ENCODE measurements at regions not wholly inside any gene's neighbourhood (a gene's known extent, or its start where the extent isn't known, plus 50 kb on each side); places are given as distances from the start of the nearest gene placed in this dataset.

GRCh38 chr9:105864248-105864898, 170.0 kb downstream of the TMEM38B start:
- DNase-seq, result no peak

DNA sequence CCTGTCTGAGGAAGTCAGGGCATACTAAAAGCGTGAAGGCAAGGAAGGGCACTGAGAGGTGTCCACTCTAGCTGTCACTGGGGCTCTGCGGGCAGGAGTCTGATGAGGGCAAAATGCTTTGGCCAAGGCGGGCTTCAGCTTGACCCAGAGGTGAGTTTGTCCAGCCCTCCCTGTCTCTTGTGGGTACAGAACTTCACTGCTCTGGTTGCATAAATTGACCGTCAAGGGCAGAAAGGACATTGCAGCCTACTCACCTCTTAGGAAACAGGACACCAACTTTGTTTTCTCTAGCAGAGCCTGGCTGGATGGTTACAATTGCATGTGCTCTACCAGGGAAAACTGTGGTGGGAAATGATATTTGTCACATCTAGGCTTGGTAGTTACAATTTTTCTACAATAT, 170.9 kb downstream of the TMEM38B start:
- DNase-seq, result no peak

- no peak for DNase-seq
Observed at GRCh38 chr9:105871540-105871939, 177.2 kb downstream of the TMEM38B start.

GRCh38 chr9:105873801-105874200, 179.5 kb downstream of the TMEM38B start:
- DNase-seq, result no peak

DNA sequence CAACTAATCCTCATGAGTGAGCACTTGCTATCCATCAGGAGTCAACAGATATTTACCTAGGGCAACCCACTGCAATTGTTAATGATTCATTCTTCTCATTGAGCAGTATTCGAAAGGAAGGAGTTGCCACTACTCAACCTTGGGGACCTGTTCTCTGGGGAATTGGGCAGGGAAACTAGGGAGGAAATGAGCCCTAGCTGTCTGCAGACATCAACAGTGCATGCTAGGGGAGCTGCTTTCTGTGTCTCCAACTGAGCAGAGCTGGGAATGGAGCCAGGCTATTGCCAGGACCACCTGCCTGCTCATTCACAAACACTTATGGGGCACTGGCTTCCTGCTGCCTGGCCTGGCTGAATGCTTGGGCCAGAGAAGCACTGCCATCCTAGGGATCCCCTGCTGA, 183.4 kb downstream of the TMEM38B start:
- DNase-seq, result no peak

DNA sequence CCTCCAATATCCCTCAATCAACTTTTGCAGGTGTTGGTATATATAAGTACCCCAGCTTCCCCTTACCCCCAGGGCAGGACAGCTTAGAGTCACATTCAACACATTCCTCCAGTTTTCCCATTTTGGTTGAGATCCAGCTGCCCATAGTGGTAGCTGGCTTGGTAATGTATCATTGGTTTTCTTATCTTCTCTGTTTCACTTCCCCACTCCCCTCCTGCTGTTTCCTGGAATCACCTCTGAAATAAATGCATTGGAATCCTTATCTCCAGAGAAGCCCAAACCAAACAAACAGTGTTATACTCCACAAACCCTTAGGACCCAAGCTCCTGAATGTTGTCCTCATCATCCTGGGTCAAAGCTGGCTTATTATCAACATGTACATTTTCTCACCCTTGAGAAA, 184.8 kb downstream of the TMEM38B start:
- no peak for DNase-seq

DNA sequence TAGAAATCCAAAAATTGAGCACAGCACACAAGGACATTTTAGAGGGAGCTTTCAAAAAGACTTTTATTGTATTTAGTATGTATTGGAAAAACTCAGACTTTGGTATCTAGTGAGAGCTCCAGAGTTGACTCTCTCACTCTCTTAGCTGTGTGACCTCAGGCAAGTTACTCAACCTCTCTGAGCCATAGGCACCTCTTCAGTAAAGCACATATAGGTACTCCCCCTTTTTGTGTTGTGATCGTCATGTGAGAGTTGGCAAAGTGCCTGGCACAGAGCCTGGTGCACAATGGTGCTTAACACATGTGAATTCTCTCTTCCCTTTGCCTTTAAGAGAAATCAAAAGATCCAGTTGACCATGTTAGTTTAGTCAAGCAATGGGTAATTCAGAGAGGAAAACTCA, 186.2 kb downstream of the TMEM38B start:
- DNase-seq, result no peak

DNA sequence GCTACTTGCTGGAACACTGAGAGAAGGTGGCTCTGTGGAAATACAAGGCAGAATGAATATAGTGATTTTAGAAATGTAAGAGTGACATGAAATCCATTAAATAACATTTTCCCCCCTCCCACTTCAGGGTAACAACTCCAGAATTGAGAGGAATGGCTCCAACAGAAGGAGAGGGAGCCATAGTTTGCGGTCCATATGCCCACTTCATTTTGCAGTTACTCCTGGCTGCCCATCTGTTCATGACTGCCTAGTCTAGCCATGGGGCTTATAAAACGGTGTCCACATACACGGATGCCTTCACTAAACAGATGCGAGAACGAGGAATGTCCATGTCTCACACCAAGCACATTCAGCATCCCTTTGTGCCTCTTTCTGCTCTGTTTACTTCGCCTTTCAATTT, 186.7 kb downstream of the TMEM38B start:
- DNase-seq, result no peak

GRCh38 chr9:105881654-105882349, 187.5 kb downstream of the TMEM38B start:
- peak; percentile 81 for DNase-seq

DNA sequence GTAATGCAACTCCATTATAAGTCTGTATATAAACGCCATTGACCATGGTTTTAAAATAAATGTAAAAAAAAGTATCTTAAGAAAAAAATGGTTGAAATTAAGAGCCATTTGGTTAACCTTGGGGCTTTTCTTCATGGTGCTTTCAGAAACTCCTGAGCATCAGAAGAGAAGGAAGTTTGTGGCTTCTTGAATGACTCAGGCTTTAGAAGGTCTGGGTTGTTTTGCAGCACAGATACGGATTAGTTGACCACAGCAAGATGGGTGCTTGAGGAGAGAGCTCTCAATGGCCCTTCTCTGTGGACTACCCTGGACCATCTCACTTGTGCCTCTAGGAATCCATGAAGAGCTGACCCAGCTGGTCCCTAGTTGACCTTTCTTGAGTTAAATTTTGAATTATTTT, 189.5 kb downstream of the TMEM38B start:
- DNase-seq, result no peak

DNA sequence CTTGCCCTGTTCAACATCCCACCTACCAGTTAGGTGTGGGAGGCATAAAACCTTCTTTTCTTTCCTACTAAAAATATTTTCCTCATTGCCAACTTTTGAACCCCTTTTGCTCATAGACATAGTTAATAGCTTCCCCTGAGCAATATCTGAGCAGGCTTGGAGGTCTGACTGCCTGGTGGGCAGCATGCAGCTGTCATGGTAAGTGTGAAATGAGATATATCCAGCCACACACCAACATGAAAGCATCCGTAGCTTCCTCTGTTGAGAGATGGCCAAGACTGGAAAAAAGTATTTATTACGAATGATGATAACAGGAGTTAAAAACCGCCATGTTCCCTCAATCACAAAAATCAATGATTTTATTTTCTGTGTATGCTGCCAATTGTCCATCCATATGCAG, 190.1 kb downstream of the TMEM38B start:
- no peak for DNase-seq

- DNase-seq, result no peak
Observed at GRCh38 chr9:105886136-105886535, 191.8 kb downstream of the TMEM38B start.

GRCh38 chr9:105887679-105888078, 193.3 kb downstream of the TMEM38B start:
- DNase-seq, result no peak

- DNase-seq, result no peak
Observed at GRCh38 chr9:105890046-105890822, 195.9 kb downstream of the TMEM38B start.

DNA sequence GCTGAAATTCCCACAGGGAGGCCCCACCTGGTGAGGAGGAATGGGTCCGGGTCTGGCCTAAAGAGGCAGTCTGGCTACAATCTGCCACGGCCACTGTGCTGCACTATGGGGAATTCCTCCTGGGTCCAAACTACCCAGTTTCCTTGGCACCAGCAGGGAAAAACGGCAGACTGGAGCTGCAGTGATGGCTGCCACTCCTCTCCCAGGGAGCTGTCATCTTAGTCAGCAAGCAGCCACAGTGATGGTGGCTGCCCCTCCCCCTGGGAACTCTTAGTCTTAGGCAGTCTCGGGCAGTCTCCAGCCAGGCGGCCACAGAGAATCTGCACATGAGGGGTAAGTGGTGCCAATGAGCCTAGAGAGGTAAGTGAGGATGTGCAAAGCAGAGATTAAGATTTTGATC, 205.8 kb downstream of the TMEM38B start:
- no peak for DNase-seq

DNA sequence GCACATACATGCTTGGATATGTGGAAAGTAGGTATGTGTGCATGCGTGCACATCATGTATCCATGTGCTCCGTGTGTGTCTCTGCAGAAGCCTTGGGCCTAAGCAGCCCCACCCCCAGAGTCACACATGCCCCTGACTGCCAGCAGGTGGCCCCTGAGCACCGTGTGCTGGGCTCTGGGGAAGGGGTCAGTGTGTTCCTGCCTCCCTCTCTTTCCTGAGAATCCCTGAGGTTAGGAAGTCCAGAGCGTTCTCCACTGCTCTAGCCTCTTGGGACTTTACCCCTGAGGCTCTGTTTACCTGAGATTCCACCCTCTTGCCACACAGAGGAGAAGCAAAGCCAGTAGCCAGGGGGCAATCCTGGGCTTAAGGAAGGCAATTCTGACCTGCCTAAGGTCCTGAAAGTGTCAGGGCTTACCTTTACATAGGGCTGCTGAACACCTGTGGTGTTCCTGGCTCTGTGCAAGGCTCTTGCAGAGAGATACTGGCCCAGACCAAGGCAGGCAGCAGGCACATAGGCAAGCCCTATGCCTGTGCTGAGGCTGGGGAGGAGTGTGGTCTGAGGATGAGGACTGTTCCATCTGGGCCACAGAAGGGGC, 207.3 kb downstream of the TMEM38B start:
- no peak for DNase-seq

DNA sequence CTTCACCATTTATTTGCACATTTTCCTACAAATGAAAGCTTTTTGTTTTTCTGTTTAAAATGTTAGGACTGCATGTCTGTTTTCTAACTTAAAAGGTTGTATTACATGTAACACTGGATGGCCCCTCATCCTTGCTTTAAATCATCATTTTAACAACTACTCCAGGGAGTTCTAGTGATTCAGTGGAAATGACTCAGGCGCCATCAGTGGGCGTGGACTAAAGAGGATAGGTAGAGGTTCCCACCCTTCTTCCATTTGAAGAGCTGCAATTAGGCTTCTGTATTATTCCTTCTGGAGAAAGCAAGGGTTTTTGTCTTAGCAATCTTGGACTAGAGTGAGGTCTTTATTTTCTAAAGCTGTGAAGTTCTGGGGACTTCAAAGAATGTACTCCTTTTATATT, 213.7 kb downstream of the TMEM38B start:
- no peak for DNase-seq

DNA sequence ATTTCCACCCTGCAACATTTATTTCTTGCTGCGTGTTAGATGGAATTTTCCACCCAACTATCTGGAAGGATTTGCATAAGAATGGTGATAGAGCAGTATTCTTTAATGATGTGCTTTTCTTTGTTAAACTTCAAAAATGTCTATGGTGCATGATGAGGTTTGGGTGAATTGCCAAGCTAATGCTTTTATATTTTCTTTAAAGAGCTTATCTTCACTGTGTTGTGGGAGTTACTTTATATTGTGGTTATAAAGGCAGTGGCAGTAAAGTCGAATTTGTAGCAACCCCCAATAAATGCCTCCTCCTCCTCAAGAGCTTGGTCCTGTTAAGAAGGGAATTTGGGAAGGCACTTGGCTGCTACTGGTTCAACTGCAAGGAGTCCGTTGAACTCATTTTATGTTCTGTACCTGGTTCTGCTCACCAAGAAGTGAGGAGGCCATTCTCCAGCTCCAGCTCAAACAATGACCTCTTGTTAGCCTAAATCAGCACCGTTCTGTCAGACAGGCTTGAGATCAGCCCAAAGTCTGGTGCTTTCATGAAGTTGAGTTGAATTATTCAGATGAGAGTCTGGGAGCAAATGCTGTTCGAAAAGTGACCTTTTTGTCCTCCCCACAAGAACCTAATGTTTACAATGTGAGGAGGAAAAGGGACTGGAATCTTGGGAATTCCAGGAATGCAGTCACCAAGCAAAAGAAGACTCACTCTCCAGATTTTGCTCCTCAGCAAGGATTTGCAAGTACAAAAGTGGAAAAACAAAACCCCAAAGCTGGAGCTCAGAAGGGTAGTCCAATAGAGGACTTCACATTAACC, 217.0 kb downstream of the TMEM38B start:
- no peak for DNase-seq

DNA sequence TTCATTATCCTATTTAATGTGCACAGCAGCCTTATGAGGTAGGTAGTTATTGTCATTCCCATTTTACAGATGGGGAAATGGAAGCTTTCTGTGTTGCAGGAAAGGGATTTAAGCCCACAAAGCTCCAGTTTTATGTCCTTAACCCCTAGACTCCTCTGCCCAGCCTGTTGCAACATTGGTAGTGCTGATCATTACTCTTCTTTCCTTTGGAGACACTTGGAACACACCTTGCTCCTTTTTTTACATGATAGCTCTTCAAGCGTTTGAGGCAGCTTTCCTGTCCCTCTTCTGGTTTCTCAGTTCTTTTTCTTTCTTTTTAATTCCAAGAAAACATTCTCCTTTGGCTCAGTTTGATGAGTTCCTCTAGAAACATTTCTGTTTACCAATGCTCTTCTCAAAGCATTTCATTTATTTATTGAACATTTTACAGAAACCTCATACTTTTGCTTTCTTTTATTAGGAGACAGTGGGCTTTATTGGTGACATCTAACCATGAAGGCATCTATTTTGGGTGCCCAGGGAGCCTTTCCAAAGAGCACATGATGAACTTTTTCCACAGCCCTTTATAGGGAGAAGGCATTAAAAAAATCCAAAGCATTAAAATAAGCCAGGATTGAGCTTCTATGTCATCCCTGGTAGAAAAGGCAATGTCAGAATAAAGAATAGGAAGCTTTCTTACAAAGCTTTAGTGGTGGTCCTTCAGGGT, 218.0 kb downstream of the TMEM38B start:
- no peak for DNase-seq

DNA sequence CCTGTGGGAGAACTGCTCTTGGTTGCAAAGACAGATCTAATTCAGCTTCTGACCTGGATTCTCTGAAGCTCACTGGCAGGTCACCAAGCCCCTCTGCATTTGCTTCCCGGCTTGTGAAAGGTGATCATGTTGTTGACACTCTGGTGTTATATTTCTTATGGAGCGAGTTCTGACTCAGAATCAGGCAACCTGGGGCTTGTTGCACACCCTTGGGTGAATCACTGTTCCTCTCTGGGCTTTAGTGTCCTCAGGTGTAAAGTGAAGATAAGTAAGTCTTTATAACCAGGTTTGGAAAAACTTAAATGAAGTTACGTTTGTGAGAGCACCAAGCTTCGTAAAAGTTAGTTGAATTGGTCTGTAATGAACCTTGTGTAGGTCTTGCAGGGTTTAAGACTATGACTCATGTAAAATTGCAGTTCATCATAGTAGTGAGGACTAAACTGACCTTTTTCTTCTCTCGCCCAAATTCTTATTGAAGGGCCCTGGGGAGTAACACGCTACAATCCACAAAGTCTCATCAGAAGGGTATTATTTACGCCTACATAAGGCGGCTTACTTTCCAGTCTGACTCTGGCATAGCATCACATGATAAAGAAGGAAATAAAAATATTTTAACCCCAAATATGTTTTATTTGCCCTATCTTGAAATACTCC, 218.6 kb downstream of the TMEM38B start:
- no peak for DNase-seq

GRCh38 chr9:105921057-105921726, 226.9 kb downstream of the TMEM38B start:
- no peak for DNase-seq

Measured in activated CD8-positive, alpha-beta memory T cell treated with anti-CD3 and anti-CD28 coated beads for 24 hours (primary cell).